ENCODE measurements at regions not wholly inside any gene's neighbourhood (a gene's known extent, or its start where the extent isn't known, plus 50 kb on each side); places are given as distances from the start of the nearest gene placed in this dataset.
"Not testable (repeated sequence)": the region's sequence is repeated elsewhere in the genome, so short reads cannot be mapped to it uniquely, and the experiment has no call there.

DNA sequence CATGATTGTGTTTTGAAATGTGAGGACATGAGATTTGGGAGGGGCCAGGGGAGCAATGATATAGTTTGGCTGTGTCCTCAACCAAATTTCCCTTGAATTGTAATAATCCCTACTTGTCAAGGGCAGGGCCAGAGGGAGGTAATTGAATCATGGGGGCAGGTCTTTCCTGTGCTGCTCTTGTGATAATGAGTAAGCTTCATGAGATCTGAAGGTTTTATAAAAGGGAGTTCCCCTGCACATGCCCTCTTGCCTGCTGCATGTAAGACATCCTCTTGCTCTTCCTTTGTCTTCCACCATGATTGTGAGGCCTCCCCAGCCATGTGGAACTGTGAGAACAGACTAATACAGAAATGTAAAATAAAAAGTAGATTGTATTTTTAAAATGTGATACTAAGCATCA is 1294.9 kb downstream of the ADGRL3 start:
- peak; percentile 62 to 69 (median 69) for DNase-seq

DNA sequence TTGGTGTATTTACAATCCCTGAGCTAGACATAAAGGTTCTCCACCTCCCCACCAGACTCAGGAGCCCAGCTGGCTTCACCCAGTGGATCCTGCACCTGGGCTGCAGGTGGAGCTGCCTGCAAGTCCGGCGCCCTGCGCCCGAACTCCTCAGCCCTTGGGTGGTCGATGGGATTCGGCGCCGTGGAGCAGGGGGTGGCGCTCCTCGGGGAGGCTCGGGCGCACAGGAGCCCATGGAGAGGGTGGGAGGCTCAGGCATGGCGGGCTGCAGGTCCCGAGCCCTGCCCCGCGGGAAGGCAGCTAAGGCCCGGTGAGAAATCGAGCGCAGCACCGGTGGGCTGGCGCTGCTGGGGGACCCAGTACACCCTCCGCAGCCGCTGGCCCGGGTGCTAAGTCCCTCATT is 1291.6 kb downstream of the ADGRL3 start:
- not testable (repeated sequence) for DNase-seq

DNA sequence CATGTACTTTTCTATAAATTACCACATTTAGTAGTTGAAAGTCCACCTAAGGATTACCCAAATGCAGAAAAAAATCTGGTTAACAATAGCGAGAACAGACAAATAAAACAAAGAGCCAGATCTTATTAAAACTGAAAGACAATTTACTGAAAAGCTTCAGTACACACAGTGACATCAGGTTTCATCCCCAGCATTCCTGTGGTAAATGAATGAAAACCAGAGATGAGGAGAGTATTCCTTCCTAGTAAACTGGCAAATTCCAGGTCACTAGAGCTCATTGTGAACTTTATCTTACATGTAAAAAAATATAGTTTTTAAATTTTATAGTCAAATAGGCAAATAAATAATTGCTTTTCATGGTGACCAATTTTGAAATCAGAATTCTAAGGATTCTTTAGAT is 1290.5 kb downstream of the ADGRL3 start:
- DNase-seq, result no peak

DNA sequence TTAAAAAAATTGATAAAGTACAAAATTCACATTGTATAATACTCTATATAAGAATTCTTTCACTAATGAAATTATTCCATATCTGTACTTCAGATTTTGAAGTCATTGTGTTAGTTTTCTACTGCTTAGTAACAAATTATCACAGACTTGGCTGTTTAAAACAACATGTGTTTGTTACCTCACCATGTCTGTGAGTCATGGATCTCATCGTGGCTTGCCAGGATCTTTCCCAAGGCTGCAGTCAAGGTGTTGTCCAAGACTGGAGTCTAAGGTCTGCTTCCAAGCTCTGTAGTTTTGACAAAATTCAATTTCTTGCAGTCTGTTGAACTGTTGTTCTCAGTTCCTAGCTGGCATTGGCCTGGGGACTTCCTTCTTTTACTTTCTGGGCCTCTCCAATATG is 1286.9 kb downstream of the ADGRL3 start:
- DNase-seq, result peak in 1 of 3 donors; percentile 2

DNA sequence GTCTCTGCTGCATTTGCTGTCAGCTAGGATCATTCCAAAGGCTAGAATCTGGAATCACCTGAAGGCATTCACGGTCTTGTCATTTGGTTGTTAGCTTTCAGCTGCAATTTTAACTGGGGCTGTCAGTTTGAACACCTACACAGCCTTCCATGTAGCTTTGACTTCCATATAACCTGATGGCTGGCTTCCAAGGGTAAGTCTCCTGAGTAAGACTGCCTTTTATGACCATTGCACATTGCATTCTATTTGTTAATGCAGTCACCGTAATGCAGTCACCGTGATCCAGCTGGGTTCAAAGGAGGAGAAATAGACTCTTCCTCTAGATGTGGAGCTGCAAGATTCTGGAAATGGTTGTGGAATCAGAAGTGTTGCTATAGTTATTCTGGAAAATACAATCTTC is 1284.2 kb downstream of the ADGRL3 start:
- DNase-seq, result no peak

DNA sequence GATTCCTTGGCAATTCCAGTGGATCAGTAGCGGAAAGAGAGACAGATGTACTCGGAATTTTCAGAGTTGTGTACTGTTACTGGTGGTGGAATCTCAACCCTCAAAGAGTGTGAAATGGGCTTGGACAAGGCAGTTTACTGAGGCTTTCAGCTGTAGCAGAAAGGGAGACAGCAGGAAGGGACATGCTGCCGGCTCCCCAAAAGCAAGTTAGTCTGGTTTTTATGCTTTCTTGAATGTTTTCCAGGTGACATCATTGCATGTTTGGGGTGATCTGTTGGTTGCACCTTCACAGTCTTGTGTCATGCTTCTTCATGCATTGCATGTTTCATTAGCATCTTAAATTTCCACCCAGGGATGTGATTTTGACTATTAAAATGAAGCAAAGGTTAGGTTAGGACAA is 1282.2 kb downstream of the ADGRL3 start:
- no peak for DNase-seq

DNA sequence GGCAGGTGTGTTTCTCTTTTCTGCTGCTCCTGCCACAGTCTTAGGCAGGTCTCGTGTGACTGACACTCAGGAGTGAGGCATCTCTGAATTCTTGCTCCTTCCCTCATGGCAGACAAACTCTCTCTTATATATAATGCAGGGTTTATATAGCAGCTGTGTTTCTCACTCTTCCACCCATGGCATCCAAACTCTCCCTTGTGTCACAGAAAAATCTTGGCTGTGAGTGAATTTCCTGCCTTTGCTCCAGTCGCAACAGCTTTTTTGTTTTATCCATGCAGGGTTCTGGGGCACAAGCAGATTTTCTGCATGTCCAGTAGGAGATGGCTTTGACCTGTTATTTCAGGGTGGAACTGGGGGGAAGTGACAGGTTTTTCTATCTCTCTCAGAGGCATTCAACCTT is 1275.5 kb downstream of the ADGRL3 start:
- no peak for DNase-seq

DNA sequence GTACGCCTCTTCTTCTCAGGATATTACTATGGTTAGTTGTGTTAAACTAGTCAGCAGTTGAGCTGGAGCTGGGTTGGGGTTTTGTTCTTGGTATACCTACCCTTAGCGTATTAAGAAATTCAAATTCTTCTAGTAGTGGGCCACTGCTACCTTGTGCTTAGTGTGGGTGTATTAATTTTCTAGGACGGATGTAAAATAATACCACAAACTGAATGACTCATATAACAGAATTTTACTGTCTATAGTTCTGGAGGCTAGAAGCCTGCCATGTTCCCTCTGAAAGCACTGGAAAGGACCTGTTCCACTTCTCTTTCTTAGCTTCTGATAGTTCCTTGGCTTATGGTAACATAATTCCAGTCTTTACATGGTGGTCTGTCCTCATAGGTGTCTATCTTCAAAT is 1274.7 kb downstream of the ADGRL3 start:
- DNase-seq, result no peak

DNA sequence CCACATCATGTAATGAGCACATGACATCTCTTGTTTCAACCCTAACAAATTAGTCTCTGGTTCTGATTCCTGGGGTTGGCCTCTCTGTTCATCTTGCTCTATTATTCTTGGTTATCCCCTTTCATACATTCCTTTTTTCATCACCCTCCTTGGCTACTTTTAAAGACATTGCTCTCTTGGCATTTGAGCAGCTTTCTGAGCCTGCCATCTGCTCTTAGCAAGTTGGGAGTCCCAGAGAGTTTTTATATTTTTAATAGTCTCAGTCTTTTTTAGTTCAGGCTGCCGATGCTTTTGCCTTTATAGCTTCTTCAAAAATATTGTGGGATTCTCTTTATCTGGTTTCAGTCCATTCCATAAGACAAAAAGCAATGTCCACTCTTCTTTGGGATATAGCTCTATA is 1270.9 kb downstream of the ADGRL3 start:
- no peak for DNase-seq

DNA sequence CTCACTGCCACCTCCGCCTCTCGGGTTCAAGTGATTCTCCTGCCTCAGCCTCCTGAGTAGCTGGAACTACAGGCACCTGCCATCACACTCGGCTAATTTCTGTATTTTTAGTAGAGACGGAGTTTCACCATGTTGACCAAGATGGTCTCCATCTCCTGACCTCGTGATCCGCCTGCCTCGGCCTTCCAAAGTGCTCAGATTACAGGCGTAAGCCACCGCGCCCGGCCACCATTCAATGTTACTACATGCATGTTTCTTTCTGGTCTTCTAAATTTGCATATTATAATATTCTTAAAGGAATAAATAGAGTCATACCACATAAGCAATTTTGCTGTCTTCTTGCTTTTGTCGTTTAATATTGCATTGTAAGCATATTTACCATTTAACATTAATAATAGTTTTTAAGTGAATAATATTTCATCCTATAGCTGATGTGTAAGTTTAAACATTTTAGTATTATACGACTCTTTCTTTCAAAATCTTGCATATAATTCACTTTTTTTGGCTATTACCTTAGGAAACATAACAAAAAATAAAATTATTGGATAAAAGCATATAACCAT is 1270.4 kb downstream of the ADGRL3 start:
- no peak for DNase-seq

DNA sequence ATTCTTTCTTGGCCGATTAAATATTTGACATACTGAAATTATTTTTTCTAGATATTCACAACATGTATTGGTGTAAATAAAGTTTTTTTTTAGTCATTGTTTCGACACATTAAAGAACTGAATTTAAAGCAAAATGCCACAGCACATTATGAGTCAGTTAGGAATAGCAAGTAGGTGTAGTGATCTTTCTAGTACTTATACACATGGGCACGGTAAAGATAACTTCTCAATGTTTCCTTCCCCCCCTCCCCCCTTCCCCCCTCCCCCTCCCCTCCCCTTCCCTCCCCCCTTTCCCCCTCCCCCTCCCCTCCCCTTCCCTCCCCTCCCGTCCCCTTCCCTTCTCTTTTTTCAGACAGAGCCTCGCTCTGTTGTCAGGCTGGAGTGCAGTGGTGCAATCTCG is 1269.9 kb downstream of the ADGRL3 start:
- DNase-seq, result no peak

DNA sequence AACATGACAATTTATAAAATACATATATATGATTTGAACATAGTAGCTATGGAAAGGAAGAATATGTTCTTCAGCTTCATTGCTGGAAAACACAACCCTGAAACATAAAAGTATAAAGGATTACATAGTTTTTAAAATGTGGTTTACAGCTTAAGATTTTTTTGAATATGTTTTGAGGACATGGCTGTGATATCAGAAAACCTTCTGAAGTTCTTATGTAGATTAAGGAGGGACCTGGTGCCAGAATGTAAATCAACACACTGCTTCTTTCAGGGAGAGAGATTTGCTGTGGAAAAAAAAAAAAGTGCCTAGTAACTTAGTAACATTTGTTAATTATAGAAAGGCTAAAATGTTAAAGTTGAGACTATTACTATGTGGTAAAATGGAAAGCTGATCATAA is 1261.8 kb downstream of the ADGRL3 start:
- no peak for DNase-seq

DNA sequence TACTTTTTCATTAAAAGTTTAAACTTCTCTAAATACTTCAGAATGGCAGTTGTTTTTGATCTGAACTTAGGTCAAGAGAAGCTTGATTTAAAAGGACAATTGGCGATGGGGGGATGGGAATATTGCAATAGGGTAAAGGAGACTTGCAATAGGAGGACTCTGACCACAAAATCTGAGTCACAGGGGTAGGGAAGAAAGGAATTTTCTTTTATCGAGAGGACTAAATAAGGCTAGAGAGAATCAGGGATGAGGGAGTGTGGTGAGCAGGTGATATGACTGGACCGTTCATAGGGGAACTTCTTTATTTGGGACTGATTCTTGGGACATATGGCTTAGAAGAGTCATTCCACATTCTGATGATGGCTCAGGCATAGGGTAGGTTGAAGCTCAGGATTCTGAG is 1260.2 kb downstream of the ADGRL3 start:
- DNase-seq, result no peak

DNA sequence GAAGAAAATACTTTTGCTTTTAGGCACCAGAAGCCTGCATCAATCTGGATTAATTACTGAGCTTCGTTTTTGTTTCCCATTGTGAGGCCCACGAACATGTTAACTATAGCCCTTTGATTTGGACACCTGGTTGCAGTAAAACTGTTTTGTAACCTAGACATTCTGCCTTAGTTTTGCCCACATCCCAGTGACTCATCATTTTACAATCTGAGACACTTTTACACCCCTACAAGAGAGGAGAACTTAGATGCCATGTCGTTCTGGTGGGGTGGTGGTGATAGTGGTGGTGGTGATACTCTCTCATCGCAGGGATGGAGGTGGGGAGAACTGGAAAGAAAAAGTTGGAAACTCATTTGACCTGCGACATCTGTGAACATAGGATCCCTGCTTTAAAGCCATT is 1257.2 kb downstream of the ADGRL3 start:
- DNase-seq, result no peak

DNA sequence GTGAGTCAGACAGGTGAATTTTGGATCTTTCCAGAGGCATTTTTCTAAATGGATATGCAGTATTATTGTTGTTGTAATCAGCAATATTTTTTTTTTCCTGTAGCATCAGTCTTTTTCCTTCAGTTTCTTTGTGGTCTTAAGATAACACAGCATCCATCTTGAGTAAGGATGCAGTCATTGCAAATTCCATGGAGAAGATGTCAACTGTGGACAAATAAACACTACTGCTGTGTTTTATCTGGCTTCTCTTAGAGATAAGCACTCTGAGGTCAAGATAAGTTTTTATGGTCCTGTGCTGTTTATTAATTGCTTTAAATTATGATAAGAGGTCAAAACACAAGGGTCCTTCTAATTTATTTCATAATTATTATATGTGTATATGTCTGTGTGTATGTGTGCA is 1255.7 kb downstream of the ADGRL3 start:
- no peak for DNase-seq

DNA sequence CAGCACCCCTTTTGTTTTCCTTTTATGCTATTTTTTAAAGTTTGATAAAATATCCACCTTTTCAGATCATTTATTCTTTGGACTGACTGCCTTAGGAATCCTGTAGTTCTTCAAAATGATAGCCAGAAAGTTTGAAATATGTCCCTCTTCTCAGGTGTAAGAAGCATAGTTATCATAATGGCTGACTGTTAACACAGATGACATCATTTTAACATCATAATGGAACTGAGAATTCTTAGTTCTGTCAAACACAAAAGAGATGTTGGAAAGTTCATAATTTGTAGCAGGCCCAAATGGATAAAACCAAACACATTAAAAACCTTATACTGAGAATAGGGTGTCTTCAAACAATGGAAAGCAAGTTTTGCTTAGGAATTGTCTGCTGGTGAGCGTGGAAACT is 1254.4 kb downstream of the ADGRL3 start:
- DNase-seq, result no peak

DNA sequence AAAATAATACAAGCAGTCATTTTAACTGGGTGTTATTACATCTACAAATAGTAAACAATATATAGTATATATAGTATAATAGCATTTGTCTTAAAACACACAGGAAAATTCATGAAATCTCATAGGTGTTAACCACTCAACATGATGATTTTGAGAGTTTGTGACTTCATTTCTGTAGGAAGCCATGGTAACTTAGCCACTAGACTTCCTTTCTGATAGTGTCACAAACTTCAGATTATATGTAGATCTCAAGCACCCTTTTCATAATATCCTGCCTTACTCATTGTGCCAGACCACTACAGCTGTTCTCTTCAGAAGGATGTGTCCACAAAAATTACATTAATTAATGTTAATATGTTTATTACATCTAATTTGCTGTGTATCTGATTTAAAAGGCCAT is 1250.6 kb downstream of the ADGRL3 start:
- no peak for DNase-seq

DNA sequence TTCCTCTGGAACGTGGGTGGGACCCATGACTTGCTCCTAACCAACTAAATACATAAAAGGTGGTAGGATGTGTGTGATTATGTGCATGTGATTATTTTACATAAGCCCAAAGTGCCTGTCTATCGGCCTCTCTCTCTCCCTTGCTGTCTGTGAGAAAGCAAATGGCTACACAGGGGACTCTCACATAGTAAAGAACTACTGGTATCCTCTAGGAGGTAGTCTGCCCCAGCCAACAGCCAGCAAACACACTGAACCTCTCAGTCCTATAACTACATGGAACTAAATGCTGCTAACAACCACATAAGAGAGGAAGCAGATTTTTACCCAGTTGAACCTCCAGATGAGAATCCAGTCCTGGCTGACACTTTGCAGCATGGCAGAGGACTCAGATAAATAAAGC is 1249.4 kb downstream of the ADGRL3 start:
- no peak for DNase-seq

DNA sequence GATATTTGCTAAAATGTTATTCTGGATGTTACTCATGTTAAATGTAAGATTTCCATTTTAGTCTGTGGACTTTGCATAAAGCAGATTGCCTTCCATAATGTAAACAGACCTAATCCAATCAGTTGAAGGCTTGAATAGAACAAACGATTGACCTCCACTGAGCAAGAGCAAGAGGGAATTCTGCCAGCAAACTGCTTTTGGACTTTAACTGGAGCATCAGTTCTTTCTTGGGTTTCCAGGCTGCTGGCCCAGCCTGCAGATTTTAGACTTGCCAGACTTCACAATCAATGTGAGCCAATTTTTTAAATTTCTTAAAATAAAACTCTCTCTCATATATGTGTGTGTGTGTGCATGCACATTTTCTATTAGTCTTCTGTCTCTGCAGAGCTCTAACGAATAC is 1248.8 kb downstream of the ADGRL3 start:
- no peak for DNase-seq

DNA sequence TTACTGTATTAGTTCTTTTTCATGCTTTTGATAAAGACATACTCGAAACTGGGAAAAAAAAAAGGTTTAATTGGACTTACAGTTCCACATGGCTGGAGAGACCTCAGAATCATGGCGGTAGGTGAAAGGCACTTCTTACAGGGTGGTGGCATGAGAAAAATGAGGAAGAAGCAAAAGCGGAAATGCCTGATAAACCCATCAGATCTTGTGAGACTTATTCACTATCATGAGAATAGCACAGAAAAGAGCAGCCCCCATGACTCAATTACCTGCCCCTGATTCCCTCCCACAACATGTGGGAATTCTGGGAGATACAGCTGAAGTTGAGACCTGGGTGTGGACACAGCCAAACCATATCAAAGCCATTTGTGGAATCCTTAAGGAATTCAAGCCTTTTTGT is 1238.9 kb downstream of the ADGRL3 start:
- peak in 1 of 3 donors; percentile 47 for DNase-seq

DNA sequence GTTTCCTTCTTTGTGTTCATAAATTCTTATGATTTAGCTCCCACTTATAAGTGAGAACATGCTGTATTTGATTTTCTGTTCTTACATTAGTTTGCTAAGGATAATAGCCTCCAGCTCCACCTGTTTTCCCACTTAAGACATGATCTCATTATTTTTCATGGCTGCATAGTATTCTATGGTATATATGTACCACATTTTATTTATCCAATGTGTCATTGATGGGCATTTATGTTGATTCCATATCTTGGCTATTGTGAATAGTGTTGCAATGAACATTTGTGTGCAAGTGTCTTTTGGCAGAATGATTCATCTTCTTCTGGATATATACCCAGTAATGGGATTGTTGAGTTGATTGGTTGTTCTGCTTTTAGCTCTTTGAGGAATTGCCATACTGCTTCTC is 1234.8 kb downstream of the ADGRL3 start:
- no peak for DNase-seq

DNA sequence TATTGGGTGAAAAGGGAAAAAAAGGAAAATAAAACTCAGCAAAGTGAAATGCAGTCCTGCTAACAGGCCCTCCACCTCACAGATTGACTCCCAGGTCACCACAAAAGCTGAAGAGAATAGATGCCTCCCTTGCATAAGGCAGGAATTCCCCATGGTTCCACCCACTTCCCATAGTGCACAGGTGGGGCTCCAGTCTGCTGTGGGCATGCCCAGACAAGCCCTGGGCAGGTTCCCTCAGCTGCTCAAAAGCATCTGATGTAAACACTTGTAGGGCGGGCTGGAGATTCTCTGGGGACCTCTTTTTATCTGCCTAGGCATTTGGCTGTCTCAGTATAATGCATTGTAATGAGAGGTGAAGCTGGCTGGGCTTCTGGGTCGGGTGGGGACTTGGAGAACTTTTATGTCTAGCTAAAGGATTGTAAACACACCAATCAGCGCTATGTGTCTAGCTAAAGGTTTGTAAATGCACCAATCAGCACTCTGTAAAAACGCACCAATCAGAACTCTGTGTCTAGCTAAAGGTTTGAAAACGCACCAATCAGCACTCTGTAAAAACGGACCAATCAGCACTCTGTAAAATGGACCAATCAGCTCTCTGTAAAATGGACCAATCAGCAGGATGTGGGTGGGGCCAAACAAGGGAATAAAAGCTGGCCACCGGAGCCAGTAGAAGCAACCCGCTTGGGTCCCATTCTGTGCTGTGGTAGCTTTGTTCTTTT is 1231.5 kb downstream of the ADGRL3 start:
- not testable (repeated sequence) for DNase-seq

DNA sequence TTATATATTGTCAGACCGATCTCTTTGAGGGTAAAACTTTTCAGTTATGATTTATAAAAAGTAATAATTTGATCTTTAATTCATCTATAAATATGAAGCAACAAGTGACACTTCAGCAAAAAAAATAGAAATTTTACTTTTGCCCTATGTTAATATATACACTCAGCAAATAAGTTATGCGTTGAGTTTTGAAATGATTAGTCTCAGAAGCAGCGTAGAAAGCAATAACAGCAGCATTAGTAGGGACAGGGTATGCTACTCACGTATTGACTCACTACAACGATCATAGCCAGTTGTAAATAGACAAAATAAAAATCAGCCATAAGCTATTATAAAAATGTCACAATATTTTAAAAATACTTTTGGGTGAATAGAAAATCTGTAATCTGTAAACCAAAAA is 1229.2 kb downstream of the ADGRL3 start:
- DNase-seq, result no peak

DNA sequence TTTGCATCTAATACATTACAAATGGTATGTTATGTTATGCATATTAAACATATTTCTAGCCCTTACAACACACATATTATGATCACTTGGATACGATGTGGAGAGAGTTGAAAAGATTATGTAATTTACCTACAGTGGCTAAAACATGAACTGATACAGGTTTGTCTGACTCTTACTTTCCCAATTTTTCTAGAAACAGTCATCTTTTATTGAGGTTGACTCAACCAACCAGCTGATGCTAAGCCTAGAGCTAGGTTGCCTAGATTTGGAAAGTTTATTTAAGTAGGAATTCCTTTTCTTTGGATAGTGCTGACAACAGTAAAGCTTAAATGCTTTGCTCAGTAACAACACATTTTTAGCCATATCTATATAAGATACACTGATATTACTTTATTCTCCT is 1215.1 kb downstream of the ADGRL3 start:
- DNase-seq, result no peak

DNA sequence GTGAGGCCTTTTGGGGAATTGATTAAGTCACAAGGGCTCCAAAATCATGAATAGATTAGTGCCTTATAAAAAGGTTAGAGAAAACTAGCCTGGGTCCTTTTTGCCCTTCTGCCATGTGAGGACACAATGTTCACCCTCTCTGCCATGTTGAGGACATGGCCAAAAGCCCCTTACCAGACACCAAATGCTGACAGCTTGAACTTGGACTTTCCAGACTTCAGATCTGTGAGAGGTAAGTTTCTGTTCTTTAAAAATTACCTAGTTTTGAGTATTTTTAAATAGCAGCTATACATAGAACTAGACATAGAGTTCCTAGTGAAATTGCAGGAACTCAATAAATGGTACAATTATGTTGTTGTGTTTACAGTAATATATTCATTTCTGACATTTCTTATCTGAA is 1214.4 kb downstream of the ADGRL3 start:
- no peak for DNase-seq
